HPDE6-E6E7 (cell line): ENCODE measurements at regions not wholly inside any gene's neighbourhood (a gene's known extent, or its start where the extent isn't known, plus 50 kb on each side); places are given as distances from the start of the nearest gene placed in this dataset.
A peak's percentile ranks its signal among the peaks of the same experiment; 100 is the strongest.

ENCODE experiments used
- DNase-seq: peaks from one replicate; pipeline ENCODE4 v3.0.0; 2011; ENCODE audit warnings: missing footprints; ENCODE audit errors: extremely low spot score

DNA sequence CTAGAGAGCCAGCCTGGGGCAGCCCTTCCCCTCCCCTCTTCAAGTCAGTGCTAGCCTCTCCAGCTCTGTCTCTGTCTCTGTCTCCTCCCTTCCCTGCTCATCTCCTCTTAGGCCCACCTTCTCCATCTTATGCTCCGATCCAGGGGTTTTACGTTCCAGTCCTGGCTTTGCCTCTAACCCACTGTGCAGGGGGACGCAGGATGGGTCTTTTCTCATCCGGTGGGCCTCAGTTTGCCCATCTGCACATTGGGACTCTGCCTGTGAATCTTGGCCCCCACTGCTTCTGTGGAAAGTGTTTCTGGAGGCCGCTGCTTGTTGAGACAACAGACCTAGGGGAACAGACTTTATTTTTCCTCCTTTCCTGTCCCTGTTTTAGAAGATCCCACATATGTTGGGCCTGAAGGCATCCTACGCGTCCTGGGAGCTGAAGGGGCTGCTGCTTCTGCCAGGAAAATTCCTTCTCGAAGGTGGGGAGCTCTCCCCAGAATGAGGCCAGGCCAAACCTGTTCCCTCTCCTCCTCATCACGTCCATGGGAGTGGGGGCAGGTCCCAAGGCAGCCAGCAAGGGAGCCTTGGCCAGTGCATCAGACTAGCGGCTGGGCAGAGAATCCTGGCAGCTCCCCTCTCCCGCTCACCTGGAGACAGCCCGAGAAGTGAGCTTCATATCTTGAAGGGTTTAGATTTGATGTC, 99.5 kb upstream of the CSF3R start:
- no peak for DNase-seq

DNA sequence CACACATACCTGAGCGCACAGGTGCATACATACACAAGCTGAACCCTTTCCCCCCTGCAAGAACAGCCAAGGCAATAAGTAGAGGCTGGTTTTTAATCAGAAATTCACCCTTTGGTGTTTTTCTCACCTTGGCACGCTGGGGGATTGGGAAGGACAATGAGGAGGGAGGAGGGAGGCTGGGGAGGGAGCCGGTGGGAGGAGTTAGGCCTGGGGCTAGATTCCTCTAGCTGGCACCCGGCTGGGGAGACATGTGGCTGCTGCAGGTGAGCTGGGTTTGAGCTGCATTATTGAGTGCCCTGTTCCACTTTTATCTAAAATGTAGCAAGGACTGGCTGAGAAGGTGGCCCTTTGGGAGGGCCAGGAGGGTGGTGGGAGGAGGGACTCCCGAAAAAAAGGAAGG, 97.8 kb upstream of the CSF3R start:
- DNase-seq = no peak

DNA sequence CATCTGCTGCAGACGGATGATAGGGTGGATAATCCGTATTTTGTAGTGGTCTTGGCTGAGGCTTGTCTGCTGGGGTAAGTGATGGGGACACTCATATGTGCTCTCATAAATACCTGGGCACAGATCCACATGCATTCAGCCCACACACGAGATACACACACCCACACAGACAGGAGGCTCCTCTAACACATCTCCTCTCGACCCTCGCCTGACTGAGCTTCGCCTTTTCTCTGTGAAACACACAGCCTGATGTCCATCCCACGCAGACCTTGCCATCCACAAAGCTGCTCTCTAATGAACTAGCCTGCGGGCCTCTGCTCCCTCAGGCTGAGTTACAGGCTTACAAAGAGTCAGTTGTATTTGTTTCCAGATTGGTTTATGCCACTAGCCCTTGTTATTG, 96.3 kb upstream of the CSF3R start:
- DNase-seq = no peak

DNA sequence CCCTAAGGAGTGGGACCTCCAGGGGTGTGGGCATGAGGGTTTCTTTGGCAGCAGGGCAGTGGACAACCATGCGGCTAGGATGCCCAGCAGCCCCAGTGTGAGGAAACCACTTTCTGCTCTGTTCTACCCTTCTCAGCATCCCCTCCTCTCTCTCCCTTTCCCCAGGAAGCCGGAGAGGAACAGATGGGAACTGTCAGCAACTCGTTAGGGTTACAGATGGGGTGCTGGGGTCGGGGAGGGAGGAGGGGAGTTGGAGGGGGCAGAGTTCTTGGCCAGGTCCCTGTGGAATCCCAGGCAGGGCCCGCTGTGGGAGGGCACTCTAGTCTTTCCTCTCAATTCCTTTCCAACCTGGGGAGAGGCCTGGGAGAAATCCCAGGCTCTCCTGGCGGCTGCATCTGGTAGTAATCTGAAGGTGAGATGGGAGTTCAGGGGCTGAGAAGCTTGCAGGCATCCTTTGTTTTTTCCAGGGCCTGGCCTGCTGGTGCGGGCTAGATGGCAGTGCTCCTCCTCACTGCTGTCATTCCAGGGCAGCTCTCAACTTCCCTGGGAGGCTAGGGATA, 93.9 kb upstream of the CSF3R start:
- no peak for DNase-seq

DNA sequence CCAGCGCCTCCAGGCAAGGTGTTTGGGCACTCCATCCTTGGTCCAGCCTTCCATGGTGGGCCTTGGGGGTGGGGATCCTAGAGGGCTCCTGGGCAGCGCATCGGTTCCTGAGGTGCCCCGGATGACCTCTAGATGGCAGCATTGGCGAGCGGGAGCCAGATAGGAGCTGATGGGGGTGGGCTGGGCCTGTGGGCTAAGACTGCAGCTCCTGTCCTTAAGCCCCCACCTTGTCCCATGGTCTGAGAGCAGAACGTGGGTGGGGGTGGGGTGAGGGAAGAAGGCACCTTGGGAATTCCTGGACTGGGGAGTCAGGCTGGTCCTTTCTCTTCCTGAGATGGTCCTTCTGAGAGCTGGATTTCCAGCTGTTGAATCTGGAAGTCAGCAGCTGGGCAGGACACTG, 93.4 kb upstream of the CSF3R start:
- peak; percentile 49 for DNase-seq

DNA sequence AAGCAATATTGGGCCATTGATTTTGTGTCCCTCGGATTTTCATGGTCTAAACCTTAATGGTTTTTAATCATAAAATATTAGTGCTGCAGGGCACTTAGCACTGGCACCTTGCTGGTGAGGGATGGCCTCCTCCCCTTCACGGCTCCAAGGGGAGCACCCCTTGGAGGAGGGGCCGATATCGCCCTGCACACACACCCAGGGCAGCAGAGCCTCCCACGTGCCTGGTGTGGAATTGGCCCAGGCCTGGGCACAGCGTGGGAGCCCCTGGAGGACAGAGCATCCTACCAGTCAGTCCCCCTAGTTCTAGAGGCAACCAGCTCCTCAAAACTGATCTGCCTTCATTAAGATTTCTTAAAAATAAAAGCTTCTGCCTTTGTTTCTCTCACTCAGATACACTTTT, 90.7 kb upstream of the CSF3R start:
- no peak for DNase-seq

DNA sequence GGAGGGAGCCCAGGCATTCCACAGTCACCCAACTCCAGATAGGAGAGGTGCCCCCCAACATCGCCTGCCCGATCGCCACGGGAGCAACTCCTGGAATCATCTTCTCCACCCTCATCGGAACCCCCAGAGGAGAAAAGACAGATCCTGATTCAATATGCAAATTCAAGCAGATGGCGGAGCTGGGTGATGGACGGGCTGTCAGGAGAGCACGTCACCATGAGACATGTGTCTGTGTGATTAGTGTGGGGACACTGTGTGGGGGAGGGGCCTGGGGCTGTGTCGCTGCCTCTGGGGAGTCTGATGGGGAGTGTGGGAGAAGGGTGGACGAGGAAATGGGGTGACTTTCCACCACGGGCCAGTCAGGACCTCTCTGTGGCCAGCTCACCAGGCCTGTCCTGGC, 90.2 kb upstream of the CSF3R start:
- DNase-seq = no peak

DNA sequence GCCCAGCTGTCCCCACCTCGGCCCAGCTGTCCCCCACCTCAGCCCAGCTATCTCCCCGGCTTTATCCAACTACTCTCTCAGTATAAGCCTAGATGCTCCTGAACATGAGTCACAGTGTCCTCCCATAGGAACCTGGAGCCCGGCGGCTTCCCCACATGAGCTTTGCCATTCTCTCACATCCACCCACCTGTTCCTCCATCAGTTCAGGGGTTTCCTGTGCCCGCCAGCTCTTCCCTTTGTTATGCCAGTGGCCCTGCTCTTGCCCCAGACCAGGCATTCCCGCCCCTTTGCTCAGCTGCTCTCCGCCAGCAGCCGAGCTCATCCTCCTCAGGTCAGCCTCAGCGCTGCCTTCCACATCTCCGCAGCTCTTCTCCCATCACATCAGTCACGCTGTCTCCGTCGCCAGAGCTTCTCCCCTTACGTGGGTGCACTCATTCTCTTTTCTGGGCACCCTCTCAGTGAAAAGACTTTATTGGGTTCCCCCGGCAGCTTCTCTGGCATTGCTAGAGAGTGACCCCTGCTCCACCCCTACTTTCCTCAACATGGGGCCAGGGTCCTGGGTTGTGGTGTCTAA, 89.5 kb upstream of the CSF3R start:
- DNase-seq = no peak

DNA sequence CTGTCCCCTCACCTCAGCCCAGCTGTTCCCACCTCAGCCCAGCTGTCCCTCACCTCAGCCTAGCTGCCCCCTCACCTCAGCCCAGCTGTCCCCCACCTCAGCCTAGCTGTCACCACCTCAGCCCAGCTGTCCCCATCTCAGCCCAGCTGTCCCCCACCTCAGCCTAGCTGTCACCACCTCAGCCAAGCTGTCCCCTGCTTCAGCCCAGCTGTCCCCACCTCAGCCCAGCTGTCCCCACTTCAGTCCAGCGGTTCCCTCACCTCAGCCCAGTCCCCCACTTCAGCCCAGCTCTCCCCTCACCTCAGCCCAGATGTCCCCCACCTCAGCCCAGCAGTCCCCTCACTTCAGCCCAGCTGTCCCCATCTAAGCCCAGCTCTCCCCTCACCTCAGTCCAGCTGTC, 88.4 kb upstream of the CSF3R start:
- no peak for DNase-seq

DNA sequence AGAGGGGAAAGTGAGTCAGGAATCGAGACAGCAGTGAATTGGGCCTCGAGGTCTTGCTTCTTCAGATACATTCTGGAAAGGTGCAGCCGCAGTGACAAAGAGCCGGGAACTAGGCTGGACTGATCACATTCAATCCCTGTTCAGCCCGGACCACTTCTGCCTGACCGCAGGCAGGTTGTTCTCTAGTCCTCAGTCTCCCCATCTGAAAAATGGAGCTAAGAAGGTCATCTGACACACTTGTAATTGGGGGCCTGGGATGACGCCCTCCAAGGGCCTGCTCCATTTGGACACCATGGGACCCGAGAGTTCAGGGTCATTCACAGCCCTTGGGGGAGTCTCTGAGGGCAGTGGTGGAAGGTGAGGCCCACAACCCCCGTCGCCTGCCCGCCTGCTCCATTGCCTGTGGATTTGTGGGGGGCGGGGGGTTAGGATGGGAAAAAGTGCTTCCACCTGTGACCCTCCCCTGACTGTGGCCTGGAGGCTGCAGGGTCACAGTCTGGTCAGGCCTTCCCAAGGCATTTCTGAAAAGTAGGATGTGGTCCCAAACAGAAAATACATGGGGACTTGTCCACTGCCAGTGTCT, 87.9 kb upstream of the CSF3R start:
- no peak for DNase-seq

DNA sequence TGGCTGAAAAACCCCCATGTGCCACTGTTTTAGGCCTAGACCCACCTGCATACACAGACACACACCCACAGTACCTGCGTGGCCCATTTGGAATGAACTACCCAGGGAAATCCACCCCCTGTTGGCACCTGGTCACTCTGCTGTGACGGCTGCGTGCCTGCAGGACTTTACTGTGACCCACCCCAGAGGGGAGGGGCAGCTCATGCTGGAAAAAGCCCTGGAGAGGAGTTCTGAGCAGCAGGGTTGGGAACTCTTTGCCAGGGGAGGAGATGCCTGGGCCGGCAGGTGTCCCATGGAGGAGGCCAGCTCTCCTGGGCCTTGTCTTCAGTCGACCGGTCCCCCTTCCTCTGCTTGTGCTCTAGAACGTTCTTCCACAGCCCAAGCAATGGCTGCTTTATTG, 87.3 kb upstream of the CSF3R start:
- no peak for DNase-seq

DNA sequence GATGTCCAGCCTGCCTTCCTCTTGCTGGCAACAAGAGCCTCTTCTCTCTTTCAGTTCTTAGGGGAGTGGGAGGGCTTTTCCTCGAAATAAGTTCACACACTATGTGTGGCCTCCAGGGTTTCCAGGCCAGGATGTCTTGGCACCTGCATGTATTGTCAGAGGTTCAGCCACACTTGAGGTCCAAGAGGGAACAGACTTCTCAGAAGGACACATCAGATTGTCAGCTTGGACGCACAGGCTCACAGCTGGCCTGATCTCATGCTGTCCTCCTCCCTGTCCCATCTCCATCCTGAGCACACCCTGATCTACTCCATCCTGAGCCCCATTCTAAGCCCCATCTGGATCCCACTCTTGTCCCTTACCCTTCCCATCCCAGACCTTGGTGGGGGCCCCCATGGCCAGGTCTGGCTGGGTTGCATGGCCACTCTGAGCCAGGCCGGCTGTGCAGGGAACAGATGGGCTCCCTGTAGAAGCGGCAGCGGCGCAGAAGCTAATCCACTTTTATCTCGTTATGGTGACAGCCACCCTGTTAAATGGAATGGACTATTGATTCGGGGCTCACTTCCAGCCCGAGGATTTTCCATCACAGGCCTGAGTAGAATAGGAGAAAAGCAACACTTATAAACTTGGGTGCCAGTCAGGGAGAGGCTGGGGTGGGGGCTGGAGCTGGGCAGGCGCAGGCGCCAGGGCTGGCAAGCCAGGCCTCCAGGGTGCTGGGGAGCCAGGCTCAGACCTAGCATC, 85.1 kb upstream of the CSF3R start:
- DNase-seq = no peak

DNA sequence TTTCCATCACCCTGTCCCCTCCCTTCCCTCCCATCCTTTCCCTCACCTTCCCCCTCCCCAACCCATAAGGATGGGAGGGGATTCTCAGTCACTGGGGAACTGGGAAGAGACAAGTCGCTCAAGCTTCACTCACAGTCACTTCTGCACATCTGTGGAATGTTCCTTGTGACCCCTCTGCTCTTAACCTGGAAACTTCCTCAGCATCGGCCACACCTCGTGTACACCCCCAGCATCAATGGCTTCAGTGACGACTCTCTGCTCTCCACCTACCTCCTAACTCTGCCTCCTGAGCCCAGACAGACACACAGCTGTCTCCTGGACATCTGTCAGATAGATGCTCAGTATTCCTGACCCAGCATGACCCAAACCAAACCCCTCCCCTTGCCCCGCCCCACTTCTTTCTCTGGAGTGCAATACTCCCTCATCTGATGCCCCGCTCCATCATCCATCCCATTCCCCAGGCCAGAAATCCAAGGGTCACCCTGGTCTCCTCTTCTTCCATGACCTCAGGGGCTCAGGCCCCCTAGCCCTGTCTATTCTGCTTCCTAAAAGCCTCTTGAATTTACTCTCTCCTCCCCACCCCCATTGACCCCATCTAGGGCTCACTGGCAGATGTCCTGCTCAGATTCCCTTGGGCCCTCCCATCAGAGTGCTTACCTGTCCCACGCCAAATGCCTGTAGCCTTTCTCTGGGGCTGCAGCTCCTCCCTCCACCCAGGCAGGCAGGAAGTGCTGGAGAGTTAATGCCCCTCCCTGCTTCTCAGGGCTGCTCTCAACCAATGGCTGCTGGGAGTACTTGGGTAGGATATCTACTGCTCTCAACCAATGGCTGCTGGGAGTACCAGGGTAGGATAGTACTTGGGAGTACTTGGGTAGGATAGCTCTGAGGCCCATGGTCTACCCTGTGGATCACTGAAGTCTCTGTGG, 83.1 kb upstream of the CSF3R start:
- no peak for DNase-seq

DNA sequence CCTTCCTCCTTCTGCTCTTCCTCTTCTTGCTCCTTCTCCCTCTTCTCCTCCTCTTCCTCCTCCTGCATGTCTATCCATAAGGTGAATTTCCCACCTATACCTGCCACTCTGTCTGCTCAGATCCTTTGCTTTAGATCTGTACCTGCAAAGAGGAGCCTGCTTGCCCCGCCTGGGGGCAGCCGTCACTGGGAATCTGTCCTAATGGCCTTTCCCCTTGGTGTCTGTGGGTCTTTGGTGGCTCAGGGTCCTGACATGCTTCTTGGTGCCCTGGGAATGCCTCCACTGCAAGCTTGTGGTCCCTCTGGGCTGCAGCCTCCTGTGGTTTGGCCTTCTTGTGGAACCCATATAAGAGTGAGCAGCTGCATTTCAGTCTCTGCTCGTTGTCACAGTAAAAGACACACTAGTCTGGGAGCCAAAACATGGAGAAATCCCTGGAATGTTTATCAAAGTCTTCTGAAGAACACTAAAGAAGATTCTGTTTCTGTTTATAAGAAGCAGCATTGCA, 79.5 kb upstream of the CSF3R start:
- no peak for DNase-seq

DNA sequence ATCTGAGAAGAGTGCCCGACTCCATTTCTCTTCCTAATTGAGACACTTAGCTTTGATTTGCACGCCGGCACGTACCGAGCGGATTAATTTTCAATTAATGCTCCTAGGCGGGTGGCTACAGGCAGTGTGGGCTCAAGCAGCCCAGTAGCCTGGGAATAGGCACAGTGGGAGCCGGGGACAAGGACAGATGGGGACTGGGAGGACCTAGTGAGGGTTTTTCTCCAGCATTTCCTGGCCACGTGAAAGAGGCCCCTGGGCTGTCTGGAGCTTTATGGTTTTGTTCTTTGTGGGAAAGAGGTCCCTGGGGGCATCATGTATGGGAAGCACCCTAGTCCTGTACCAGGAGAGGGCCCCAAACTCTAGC, 78.6 kb upstream of the CSF3R start:
- no peak for DNase-seq

DNA sequence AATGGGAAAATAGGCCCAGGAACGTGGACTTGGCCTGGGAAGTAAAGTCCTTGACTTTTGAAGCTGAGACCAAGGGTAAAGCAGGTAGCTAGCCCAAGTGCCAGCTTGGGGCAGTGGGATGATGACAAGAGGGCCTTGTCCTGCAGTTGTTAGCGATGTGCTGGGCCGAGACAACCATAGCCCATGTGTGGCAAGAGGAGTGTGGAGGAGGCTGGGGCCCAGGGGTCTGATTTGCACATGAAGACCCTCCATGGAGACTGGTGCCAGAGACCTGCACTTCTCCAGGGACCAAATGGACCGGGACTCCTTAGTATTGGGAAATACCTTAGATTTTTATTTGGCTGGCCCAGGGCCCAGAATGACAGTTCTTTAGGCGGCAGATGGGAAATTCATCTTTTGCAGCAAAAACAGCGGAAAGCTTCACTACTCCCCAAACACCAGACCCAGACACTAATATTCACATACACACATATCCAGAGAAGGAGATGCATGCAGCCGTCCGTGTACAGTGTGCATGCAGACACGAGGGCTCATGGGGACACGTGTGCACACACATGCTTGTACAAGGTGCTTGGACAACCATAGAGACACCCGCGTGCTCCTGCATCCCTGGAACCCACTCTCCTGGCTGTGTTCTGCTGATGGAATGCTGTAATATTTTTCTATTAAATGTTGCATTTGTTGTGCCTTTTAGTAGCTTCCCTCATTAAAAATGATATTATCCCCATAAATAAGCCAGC, 78.1 kb upstream of the CSF3R start:
- no peak for DNase-seq

DNA sequence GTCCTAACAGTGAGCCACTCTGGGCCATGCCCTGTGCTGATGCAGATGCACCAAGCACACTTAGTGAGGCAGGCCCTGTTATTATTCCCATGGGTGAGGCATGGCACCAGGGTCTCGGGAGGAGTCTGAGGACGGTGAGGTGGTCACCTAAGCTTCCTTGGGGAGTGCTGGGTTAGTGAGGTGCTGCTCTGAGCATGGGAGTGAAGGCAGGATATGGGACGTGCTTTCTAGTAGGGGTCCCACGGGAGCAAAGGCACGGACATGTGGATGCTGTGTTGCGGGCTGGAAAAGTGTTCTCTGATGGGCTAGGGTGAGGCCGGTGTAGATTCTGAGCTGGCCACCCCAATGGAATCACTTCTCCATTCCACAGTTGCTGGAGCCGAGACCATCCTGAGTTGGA, 77.5 kb upstream of the CSF3R start:
- DNase-seq = no peak

DNA sequence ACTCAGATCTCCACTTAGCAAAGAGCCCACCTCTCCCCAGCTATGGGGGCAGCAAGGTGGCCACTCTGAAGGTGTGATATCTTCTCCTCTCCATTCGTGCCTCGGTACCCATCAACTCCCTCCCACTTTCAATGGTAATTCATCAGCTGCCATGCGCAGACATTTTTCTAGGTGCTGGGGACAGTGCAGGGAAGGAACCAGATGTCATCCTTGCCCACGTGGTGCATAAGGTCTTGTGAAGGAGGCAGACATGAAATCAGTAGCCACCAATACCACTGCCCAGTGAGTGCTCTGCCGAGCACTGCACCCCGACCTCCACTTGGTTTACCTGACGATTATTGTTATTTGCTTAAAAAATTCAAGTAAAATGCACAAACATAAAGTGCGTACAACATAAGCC, 76.3 kb upstream of the CSF3R start:
- no peak for DNase-seq

DNA sequence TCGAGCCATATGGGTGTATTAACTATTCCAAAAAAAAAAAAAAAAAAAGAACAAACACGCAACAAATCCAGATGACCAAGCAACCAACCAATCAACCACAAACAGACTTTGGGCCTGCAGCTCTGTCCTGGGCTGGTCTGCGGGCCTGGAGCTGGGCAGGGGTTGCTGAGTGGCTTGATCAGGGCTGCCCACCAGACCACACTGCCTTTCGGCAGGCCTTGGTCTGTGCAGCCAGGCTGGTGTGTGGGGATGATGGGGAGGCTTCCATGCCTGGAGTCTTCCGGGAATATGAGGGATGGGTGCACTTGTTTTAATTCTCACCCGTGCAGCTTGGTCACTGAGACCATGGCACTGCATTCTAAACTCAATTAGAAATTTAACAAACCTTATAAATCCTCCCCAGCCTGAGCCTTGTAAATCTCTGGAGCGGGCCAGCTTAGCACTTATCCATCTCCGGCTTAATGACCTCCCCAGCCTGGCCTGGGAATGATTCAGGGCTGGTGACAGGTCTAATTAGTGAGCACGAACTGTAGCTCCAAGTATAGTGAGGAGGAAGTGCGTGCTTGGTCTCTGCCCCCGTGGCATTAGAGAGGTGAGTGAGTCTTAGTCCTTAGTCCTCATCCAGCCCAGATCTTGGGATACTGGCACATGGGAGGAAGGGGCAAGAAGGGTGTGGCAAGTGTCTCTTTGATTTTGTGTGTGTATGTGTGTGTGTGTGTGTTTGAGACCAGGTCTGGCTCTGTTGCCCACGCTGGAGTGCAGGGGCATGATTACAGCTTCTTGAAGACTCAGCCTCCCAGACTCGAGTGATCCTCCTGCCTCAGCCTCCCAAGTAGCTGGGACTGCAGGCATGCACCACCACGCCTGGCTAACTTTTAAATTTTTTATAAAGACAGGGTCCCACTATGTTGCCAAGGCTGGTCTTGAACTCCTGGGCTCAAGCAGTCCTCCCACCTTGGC, 74.6 kb upstream of the CSF3R start:
- DNase-seq = no peak

DNA sequence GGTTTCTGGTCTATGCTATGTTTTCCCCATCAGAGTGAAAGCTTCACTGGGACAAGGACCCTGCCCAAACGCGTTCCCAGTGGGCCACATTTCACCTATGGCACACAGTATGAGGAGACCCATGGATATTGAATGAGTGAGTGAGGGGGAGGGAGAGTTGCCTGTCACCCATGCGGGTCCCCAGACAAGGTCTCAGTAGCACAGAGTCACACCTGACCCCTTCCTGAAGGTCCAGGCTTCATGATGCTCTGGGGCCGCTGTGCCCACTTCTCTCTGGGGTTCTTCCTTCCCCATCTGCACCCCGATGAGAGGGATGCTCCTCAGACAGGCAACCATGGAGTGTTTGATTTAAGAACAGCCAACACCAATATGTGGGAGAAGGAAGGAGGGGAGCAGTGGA, 72.3 kb upstream of the CSF3R start:
- DNase-seq = no peak
